Adrenal gland (tissue), 5 donors: ENCODE measurements at regions not wholly inside any gene's neighbourhood (a gene's known extent, or its start where the extent isn't known, plus 50 kb on each side); places are given as distances from the start of the nearest gene placed in this dataset.

Source experiments
- CTCF ChIP-seq, 6 experiments: fragments of 450-650 bp in 4 of 6; fragments of 200-600 bp in 2 of 6; sonication (generic) in 1 of 6; IDR thresholded peaks; 1 replicate in 5 of 6; 2 replicates in 1 of 6; pipeline versions ENCODE4 v1.5.1 to v1.8.0; 2016 to 2021; ENCODE audit warnings: antibody characterized with exemption in 6 of 6, mild to moderate bottlenecking in 2 of 6, moderate library complexity in 1 of 6
- POLR2A ChIP-seq, 2 donors: fragments of 450-650 bp; IDR thresholded peaks; one replicate each; pipeline ENCODE4 v1.6.1; 2017; ENCODE audit warnings: antibody characterized with exemption in 2 of 2, mild to moderate bottlenecking in 2 of 2, moderate library complexity in 1 of 2
- donor health status: DM: no; HTN: no; CAD: no.

DNA sequence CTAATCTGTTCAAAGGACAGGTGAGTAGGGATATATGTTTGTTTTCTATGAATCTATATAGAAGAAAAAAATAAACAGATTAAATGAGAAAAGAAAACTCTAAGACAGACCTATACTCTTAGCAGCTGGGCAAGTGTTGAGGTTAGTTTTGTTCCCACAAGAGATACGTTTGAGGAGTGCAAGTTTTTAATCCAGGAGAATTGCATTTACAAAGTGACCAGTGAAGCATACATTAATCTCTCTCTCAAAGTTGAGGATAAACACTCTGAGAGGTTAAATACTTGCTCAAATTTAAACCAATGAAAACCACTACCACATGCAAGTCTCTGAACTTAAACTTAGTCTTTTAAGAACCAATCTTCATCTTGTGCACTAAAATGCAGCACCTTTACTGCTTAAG is 930.5 kb upstream of the MIR17HG start:
- TF ChIP-seq CTCF (IDR thresholded peaks at IDR 0.05) (no peak), POLR2A (IDR thresholded peaks at IDR 0.05) (no peak)
